C4-2B (cell line): ENCODE measurements at regions not wholly inside any gene's neighbourhood (a gene's known extent, or its start where the extent isn't known, plus 50 kb on each side); places are given as distances from the start of the nearest gene placed in this dataset.

ENCODE experiments used
- ZFX ChIP-seq: fragments of 450-650 bp; IDR thresholded peaks from 2 replicates; pipeline ENCODE4 v1.6.1; 2017
- TF ChIP-seq, protein P1 (sequence below): fragments of 450-650 bp; conservative IDR thresholded peaks from 2 replicates; pipeline ENCODE4 v1.5.1; 2017; ENCODE audit warnings: mild to moderate bottlenecking

DNA sequence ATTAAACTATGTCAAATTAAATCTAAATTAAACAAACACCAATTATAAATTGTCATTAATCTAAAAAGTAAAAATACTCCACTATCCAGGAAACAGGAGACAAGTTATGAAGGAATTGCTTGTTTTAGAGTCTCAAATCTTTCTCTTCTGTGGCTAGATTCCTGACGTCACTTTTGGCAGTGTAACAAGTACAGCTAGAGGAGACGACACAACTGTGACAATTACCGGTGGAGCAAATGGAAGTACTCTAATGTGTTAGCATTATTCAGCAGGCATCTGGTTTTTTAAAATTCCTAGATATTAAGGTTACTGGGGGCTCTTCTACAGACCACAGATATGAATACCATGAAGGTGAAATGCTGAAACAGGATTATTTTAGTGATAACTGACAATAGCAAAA, 1042.7 kb downstream of the EPHA7 start:
- TF ChIP-seq, protein P1, sequence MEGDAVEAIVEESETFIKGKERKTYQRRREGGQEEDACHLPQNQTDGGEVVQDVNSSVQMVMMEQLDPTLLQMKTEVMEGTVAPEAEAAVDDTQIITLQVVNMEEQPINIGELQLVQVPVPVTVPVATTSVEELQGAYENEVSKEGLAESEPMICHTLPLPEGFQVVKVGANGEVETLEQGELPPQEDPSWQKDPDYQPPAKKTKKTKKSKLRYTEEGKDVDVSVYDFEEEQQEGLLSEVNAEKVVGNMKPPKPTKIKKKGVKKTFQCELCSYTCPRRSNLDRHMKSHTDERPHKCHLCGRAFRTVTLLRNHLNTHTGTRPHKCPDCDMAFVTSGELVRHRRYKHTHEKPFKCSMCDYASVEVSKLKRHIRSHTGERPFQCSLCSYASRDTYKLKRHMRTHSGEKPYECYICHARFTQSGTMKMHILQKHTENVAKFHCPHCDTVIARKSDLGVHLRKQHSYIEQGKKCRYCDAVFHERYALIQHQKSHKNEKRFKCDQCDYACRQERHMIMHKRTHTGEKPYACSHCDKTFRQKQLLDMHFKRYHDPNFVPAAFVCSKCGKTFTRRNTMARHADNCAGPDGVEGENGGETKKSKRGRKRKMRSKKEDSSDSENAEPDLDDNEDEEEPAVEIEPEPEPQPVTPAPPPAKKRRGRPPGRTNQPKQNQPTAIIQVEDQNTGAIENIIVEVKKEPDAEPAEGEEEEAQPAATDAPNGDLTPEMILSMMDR, result no peak
- TF ChIP-seq ZFX, result no peak
